HEK293 (cell line): ENCODE measurements at regions not wholly inside any gene's neighbourhood (a gene's known extent, or its start where the extent isn't known, plus 50 kb on each side); places are given as distances from the start of the nearest gene placed in this dataset.

Source experiments
- CTCF ChIA-PET: fragments of 350-600 bp; formaldehyde crosslinking; extraction: SDS; loops from one replicate; lab custom pipeline; 2021; ENCODE audit warnings: antibody characterized with exemption; lab: Yijun Ruan, JAX
- POLR2A ChIA-PET: fragments of 300-600 bp; formaldehyde crosslinking; extraction: SDS; loops from one replicate; lab custom pipeline; 2020; ENCODE audit warnings: antibody characterized with exemption, inconsistent platforms; lab: Yijun Ruan, JAX
- H3K27ac ChIP-seq: fragments of 200-500 bp; sonication (Bioruptor generic); 2 replicates; pipeline ENCODE4 v1.5.1; 2014; ENCODE audit warnings: low read depth, low read length, control low read depth, inconsistent platforms; ENCODE audit errors: extremely low read depth
- H3K36me3 ChIP-seq, 2 experiments: fragments of 200-500 bp in 1 of 2; sonication (Bioruptor generic) in 1 of 2; 1 replicate in 1 of 2; 2 replicates in 1 of 2; pipeline ENCODE4 v1.5.1; 2014 to 2017; ENCODE audit warnings: inconsistent platforms in 2 of 2, low read length in 2 of 2; ENCODE audit not compliant: control insufficient read depth in 2 of 2, insufficient read depth in 1 of 2
- H3K4me1 ChIP-seq: fragments of 200-500 bp; sonication (Bioruptor generic); 2 replicates; pipeline ENCODE4 v1.5.1; 2014; ENCODE audit warnings: mild to moderate bottlenecking, low read length, inconsistent platforms; ENCODE audit not compliant: control insufficient read depth, insufficient read depth
- H3K4me3 ChIP-seq: 2 replicates; pipeline ENCODE4 v1.5.1; 2011; ENCODE audit warnings: low read depth, mild to moderate bottlenecking, control low read depth, low read length, moderate library complexity
- H3K9me3 ChIP-seq: fragments of 200-500 bp; sonication (Bioruptor generic); 2 replicates; pipeline ENCODE4 v1.5.1; 2014; ENCODE audit warnings: low read depth, low read length, inconsistent platforms; ENCODE audit not compliant: control insufficient read depth, insufficient read depth
- KLF9 ChIP-seq: fragments of 450-650 bp; formaldehyde crosslinking; IDR thresholded peaks from 2 replicates; pipeline ENCODE4 v1.5.1; 2016; ENCODE audit warnings: missing biosample characterization, missing genetic modification characterization, low read depth
- OSR2 ChIP-seq: fragments of 450-650 bp; formaldehyde crosslinking; IDR thresholded peaks from 2 replicates; pipeline ENCODE4 v1.5.1; 2016; ENCODE audit warnings: missing biosample characterization, missing genetic modification characterization
- SCRT1 ChIP-seq: fragments of 450-650 bp; formaldehyde crosslinking; IDR thresholded peaks from 2 replicates; pipeline ENCODE4 v1.5.1; 2016; ENCODE audit warnings: missing biosample characterization, missing genetic modification characterization, borderline replicate concordance
- TCF7L2 ChIP-seq: IDR thresholded peaks from 2 replicates; pipeline ENCODE4 v1.6.1; 2011; ENCODE audit warnings: low read depth, mild to moderate bottlenecking, inconsistent platforms, low read length, moderate library complexity, borderline replicate concordance
- ZBTB21 ChIP-seq: fragments of 450-650 bp; formaldehyde crosslinking; IDR thresholded peaks from 2 replicates; pipeline ENCODE4 v1.5.1; 2017; ENCODE audit warnings: missing biosample characterization, missing genetic modification characterization
- ZFP37 ChIP-seq: fragments of 450-650 bp; formaldehyde crosslinking; IDR thresholded peaks from 2 replicates; pipeline ENCODE4 v1.5.1; 2016; ENCODE audit warnings: missing biosample characterization, missing genetic modification characterization
- ZNF10 ChIP-seq: fragments of 450-650 bp; formaldehyde crosslinking; IDR thresholded peaks from 2 replicates; pipeline ENCODE4 v1.5.1; 2017; ENCODE audit warnings: missing biosample characterization, missing genetic modification characterization
- ZNF138 ChIP-seq: fragments of 450-650 bp; formaldehyde crosslinking; IDR thresholded peaks from 2 replicates; pipeline ENCODE4 v1.5.1; 2016; ENCODE audit warnings: missing biosample characterization, missing genetic modification characterization, borderline replicate concordance
- ZNF169 ChIP-seq: fragments of 450-650 bp; formaldehyde crosslinking; IDR thresholded peaks from 2 replicates; pipeline ENCODE4 v1.5.1; 2016; ENCODE audit warnings: missing biosample characterization, missing genetic modification characterization
- ZNF175 ChIP-seq: fragments of 450-650 bp; formaldehyde crosslinking; IDR thresholded peaks from 2 replicates; pipeline ENCODE4 v1.5.1; 2016; ENCODE audit warnings: missing biosample characterization, missing genetic modification characterization
- ZNF248 ChIP-seq: fragments of 450-650 bp; formaldehyde crosslinking; IDR thresholded peaks from 2 replicates; pipeline ENCODE4 v1.5.1; 2017; ENCODE audit warnings: missing biosample characterization, missing genetic modification characterization
- ZNF324 ChIP-seq: fragments of 450-650 bp; formaldehyde crosslinking; IDR thresholded peaks from 2 replicates; pipeline ENCODE4 v1.5.1; 2016; ENCODE audit warnings: missing biosample characterization, missing genetic modification characterization
- ZNF37A ChIP-seq: fragments of 450-650 bp; IDR thresholded peaks from 2 replicates; pipeline ENCODE4 v1.5.1; 2018; ENCODE audit warnings: missing biosample characterization, missing genetic modification characterization
- ZNF391 ChIP-seq: fragments of 450-650 bp; formaldehyde crosslinking; IDR thresholded peaks from 2 replicates; pipeline ENCODE4 v1.5.1; 2016; ENCODE audit warnings: low read depth, missing biosample characterization, missing genetic modification characterization, borderline replicate concordance
- ZNF433 ChIP-seq: fragments of 450-650 bp; formaldehyde crosslinking; IDR thresholded peaks from 2 replicates; pipeline ENCODE4 v1.5.1; 2016; ENCODE audit warnings: missing biosample characterization, missing genetic modification characterization, low read depth
- ZNF701 ChIP-seq: fragments of 450-650 bp; formaldehyde crosslinking; IDR thresholded peaks from 2 replicates; pipeline ENCODE4 v1.5.1; 2016; ENCODE audit warnings: missing biosample characterization, missing genetic modification characterization
- TF ChIP-seq, protein P1 (sequence below): fragments of 450-650 bp; formaldehyde crosslinking; IDR thresholded peaks from 2 replicates; pipeline ENCODE4 v1.5.0; 2017; ENCODE audit warnings: missing biosample characterization, missing genetic modification characterization, borderline replicate concordance
- TF ChIP-seq, protein P2 (sequence below): fragments of 450-650 bp; formaldehyde crosslinking; conservative IDR thresholded peaks from 2 replicates; pipeline ENCODE4 v1.5.1; 2016; ENCODE audit warnings: low read depth, missing biosample characterization, missing genetic modification characterization

GRCh38 chr4:10259976-10260375, 143.4 kb upstream of the WDR1 start:
- Histone ChIP-seq H3K4me1 (no peaks in the 10 kb centered on the region), H3K27ac (no peak overlapping the region), H3K9me3 (no peaks in the 10 kb centered on the region), H3K36me3 (no peaks in the 10 kb centered on the region), H3K4me3 (no peak overlapping the region)
- no peak for TF ChIP-seq ZNF175 (tag by site-specific recombination)
- TF ChIP-seq, protein P1, sequence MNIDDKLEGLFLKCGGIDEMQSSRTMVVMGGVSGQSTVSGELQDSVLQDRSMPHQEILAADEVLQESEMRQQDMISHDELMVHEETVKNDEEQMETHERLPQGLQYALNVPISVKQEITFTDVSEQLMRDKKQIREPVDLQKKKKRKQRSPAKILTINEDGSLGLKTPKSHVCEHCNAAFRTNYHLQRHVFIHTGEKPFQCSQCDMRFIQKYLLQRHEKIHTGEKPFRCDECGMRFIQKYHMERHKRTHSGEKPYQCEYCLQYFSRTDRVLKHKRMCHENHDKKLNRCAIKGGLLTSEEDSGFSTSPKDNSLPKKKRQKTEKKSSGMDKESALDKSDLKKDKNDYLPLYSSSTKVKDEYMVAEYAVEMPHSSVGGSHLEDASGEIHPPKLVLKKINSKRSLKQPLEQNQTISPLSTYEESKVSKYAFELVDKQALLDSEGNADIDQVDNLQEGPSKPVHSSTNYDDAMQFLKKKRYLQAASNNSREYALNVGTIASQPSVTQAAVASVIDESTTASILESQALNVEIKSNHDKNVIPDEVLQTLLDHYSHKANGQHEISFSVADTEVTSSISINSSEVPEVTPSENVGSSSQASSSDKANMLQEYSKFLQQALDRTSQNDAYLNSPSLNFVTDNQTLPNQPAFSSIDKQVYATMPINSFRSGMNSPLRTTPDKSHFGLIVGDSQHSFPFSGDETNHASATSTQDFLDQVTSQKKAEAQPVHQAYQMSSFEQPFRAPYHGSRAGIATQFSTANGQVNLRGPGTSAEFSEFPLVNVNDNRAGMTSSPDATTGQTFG (tag by site-specific recombination), result no peak
- TF ChIP-seq KLF9 (tag by site-specific recombination), result no peak
- no peak for TF ChIP-seq ZNF391 (tag by site-specific recombination)
- POLR2A ChIA-PET, result no interaction called here
- CTCF ChIA-PET, result no interaction called here

GRCh38 chr4:10256203-10256602, 139.6 kb upstream of the WDR1 start:
- ChIA-PET POLR2A (no interaction called here), CTCF (no interaction called here)
- TF ChIP-seq ZBTB21 (tag by site-specific recombination) (no peak), OSR2 (no peak), ZNF433 (no peak), TCF7L2 (no peak), ZNF701 (tag by site-specific recombination) (no peak), ZNF10 (tag by site-specific recombination) (no peak), ZNF169 (tag by site-specific recombination) (no peak), SCRT1 (tag by site-specific recombination) (no peak), ZNF324 (tag by site-specific recombination) (no peak), ZNF138 (tag by site-specific recombination) (no peak), ZNF37A (no peak), ZNF248 (tag by site-specific recombination) (no peak), ZFP37 (tag by site-specific recombination) (no peak)
- TF ChIP-seq, protein P2, sequence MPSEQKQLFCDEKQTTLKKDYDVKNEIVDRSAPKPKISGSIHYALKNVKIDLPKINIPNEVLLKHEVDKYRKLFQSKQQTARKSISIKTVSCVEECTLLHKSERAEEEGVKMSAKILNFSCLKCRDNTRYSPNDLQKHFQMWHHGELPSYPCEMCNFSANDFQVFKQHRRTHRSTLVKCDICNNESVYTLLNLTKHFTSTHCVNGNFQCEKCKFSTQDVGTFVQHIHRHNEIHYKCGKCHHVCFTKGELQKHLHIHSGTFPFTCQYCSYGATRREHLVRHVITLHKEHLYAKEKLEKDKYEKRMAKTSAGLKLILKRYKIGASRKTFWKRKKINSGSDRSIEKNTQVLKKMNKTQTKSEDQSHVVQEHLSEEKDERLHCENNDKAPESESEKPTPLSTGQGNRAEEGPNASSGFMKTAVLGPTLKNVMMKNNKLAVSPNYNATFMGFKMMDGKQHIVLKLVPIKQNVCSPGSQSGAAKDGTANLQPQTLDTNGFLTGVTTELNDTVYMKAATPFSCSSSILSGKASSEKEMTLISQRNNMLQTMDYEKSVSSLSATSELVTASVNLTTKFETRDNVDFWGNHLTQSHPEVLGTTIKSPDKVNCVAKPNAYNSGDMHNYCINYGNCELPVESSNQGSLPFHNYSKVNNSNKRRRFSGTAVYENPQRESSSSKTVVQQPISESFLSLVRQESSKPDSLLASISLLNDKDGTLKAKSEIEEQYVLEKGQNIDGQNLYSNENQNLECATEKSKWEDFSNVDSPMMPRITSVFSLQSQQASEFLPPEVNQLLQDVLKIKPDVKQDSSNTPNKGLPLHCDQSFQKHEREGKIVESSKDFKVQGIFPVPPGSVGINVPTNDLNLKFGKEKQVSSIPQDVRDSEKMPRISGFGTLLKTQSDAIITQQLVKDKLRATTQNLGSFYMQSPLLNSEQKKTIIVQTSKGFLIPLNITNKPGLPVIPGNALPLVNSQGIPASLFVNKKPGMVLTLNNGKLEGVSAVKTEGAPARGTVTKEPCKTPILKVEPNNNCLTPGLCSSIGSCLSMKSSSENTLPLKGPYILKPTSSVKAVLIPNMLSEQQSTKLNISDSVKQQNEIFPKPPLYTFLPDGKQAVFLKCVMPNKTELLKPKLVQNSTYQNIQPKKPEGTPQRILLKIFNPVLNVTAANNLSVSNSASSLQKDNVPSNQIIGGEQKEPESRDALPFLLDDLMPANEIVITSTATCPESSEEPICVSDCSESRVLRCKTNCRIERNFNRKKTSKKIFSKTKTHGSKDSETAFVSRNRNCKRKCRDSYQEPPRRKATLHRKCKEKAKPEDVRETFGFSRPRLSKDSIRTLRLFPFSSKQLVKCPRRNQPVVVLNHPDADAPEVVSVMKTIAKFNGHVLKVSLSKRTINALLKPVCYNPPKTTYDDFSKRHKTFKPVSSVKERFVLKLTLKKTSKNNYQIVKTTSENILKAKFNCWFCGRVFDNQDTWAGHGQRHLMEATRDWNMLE (tag by site-specific recombination), result no peak
- TF ChIP-seq, protein P1 (tag by site-specific recombination), result no peak
- TF ChIP-seq, all 188 proteins: peak for 0
- no peak overlapping the region for H3K4me3 ChIP-seq
- H3K36me3 ChIP-seq, result no peaks in the 10 kb centered on the region
- no peak overlapping the region for H3K27ac ChIP-seq
- no peaks in the 10 kb centered on the region for H3K4me1 ChIP-seq
- no peaks in the 10 kb centered on the region for H3K9me3 ChIP-seq
